ENCODE measurements at regions not wholly inside any gene's neighbourhood (a gene's known extent, or its start where the extent isn't known, plus 50 kb on each side); places are given as distances from the start of the nearest gene placed in this dataset.

GRCh38 chr7:69482676-69483075 is 115.6 kb upstream of the AUTS2 start:
- H3K27ac ChIP-seq (ENCODE audit: low read length): no peak overlapping the region
- no peaks in the 10 kb centered on the region for H4K20me1 ChIP-seq (ENCODE audit: low read length)
- BruUV-seq (replicated peaks): no TSS peak
- no peaks in the 10 kb centered on the region for H3K9me3 ChIP-seq (ENCODE audit: low read length)
- POLR2A ChIA-PET (ENCODE audit: unreplicated experiment): no interaction called here
- no peaks in the 10 kb centered on the region for H3K9me2 ChIP-seq (replicated peaks; ENCODE audit: low read length)
- no peaks in the 10 kb centered on the region for H3K27me3 ChIP-seq (ENCODE audit: low read length)
- intact Hi-C loops (cut with micrococcal nuclease): no loop called here
- H3K79me2 ChIP-seq (ENCODE audit: low read length): no peaks in the 10 kb centered on the region
- ATAC-seq (no peak), DNase-seq (no peak)
- no peak overlapping the region for H2AFZ ChIP-seq (ENCODE audit: low read length)
- H3K4me1 ChIP-seq (ENCODE audit: insufficient read depth, low read length): no peaks in the 10 kb centered on the region
- H3K4me3 ChIP-seq (ENCODE audit: low read length): no peak overlapping the region
- TF ChIP-seq CTCF (conservative IDR thresholded peaks at IDR 0.05; ENCODE audit: low read depth, low read length): no peak
- no peak for TF ChIP-seq EZH2 (IDR thresholded peaks at IDR 0.05; ENCODE audit: low read length, unreplicated experiment)
- TF ChIP-seq EZH2phosphoT487 (IDR thresholded peaks at IDR 0.05; ENCODE audit: borderline replicate concordance, low read length): no peak
- H3K9ac ChIP-seq (ENCODE audit: low read length): no peak overlapping the region
- CTCF ChIA-PET: no interaction called here
- H3K4me2 ChIP-seq (ENCODE audit: low read length): no peak overlapping the region
- H3K36me3 ChIP-seq (ENCODE audit: low read depth, low read length): no peaks in the 10 kb centered on the region
- H3F3A ChIP-seq (ENCODE audit: low read length, unreplicated experiment): no peaks in the 10 kb centered on the region

GRCh38 chr7:69489533-69489932 is 108.7 kb upstream of the AUTS2 start:
- ATAC-seq: no peak
- no peaks in the 10 kb centered on the region for H4K20me1 ChIP-seq (ENCODE audit: low read length)
- no peaks in the 10 kb centered on the region for H3K9me3 ChIP-seq (ENCODE audit: low read length)
- ChIA-PET CTCF (no interaction called here), POLR2A (ENCODE audit: unreplicated experiment) (no interaction called here)
- no TSS peak for BruUV-seq (replicated peaks)
- no peaks in the 10 kb centered on the region for H3K36me3 ChIP-seq (ENCODE audit: low read depth, low read length)
- H3K4me1 ChIP-seq (ENCODE audit: insufficient read depth, low read length): no peaks in the 10 kb centered on the region
- no peak overlapping the region for H3K4me2 ChIP-seq (ENCODE audit: low read length)
- no peaks in the 10 kb centered on the region for H3F3A ChIP-seq (ENCODE audit: low read length, unreplicated experiment)
- TF ChIP-seq EZH2 (IDR thresholded peaks at IDR 0.05; ENCODE audit: low read length, unreplicated experiment) (no peak), EZH2phosphoT487 (IDR thresholded peaks at IDR 0.05; ENCODE audit: borderline replicate concordance, low read length) (no peak), CTCF (conservative IDR thresholded peaks at IDR 0.05; ENCODE audit: low read depth, low read length) (no peak)
- H3K27ac ChIP-seq (ENCODE audit: low read length): no peak overlapping the region
- no peak overlapping the region for H3K9ac ChIP-seq (ENCODE audit: low read length)
- no peak overlapping the region for H3K4me3 ChIP-seq (ENCODE audit: low read length)
- H3K79me2 ChIP-seq (ENCODE audit: low read length): no peaks in the 10 kb centered on the region
- no peak overlapping the region for H2AFZ ChIP-seq (ENCODE audit: low read length)
- H3K27me3 ChIP-seq (ENCODE audit: low read length): no peaks in the 10 kb centered on the region
- H3K9me2 ChIP-seq (replicated peaks; ENCODE audit: low read length): no peaks in the 10 kb centered on the region
- intact Hi-C loops (cut with micrococcal nuclease): no loop called here
- no peak for DNase-seq

GRCh38 chr7:69498671-69499070 is 99.6 kb upstream of the AUTS2 start:
- DNase-seq: no peak
- Histone ChIP-seq H3K27me3 (ENCODE audit: low read length) (no peaks in the 10 kb centered on the region), H3K9me3 (ENCODE audit: low read length) (0 out of 2 replicates have a peak, but pooled peaks cover 4% of the 10 kb centered on the region), H4K20me1 (ENCODE audit: low read length) (no peaks in the 10 kb centered on the region), H3K9ac (ENCODE audit: low read length) (no peak overlapping the region), H3K27ac (ENCODE audit: low read length) (no peak overlapping the region), H2AFZ (ENCODE audit: low read length) (no peak overlapping the region), H3K4me1 (ENCODE audit: insufficient read depth, low read length) (no peaks in the 10 kb centered on the region), H3F3A (ENCODE audit: low read length, unreplicated experiment) (no peaks in the 10 kb centered on the region), H3K36me3 (ENCODE audit: low read depth, low read length) (no peaks in the 10 kb centered on the region), H3K9me2 (replicated peaks; ENCODE audit: low read length) (no peaks in the 10 kb centered on the region), H3K4me3 (ENCODE audit: low read length) (no peak overlapping the region), H3K4me2 (ENCODE audit: low read length) (no peak overlapping the region), H3K79me2 (ENCODE audit: low read length) (no peaks in the 10 kb centered on the region)
- CTCF ChIA-PET: no interaction called here
- TF ChIP-seq EZH2 (IDR thresholded peaks at IDR 0.05; ENCODE audit: low read length, unreplicated experiment): no peak
- no peak for TF ChIP-seq CTCF (conservative IDR thresholded peaks at IDR 0.05; ENCODE audit: low read depth, low read length)
- no peak for TF ChIP-seq EZH2phosphoT487 (IDR thresholded peaks at IDR 0.05; ENCODE audit: borderline replicate concordance, low read length)
- POLR2A ChIA-PET (ENCODE audit: unreplicated experiment): no interaction called here
- no peak for ATAC-seq
- BruUV-seq (replicated peaks): no TSS peak
- intact Hi-C loops (cut with micrococcal nuclease): no loop called here
